MM.1S (cell line): ENCODE measurements at regions not wholly inside any gene's neighbourhood (a gene's known extent, or its start where the extent isn't known, plus 50 kb on each side); places are given as distances from the start of the nearest gene placed in this dataset.

Source experiments
- DNase-seq: peaks from one replicate; pipeline ENCODE4 v3.0.0-alpha.2; 2015
- H2AFZ ChIP-seq: fragments of 300-600 bp; sonication (generic); 2 replicates; pipeline ENCODE4 v1.6.0; 2016; ENCODE audit warnings: antibody characterized with exemption, low read length
- H3F3A ChIP-seq: fragments of 300-600 bp; sonication (generic); 2 replicates; pipeline ENCODE4 v1.6.1; 2016; ENCODE audit warnings: mild to moderate bottlenecking, antibody characterized with exemption, low read length, moderate library complexity, mixed read lengths; ENCODE audit not compliant: insufficient read depth
- H3K27ac ChIP-seq: fragments of 300-600 bp; sonication (generic); 2 replicates; pipeline ENCODE4 v1.5.1; 2016; ENCODE audit warnings: mild to moderate bottlenecking, low read length
- H3K27me3 ChIP-seq: fragments of 300-600 bp; sonication (generic); replicated peaks from 2 replicates; pipeline ENCODE4 v1.6.0; 2016; ENCODE audit warnings: low read length; ENCODE audit not compliant: insufficient read depth
- H3K36me3 ChIP-seq: fragments of 300-600 bp; sonication (generic); replicated peaks from 2 replicates; pipeline ENCODE4 v1.6.1; 2016; ENCODE audit warnings: mild to moderate bottlenecking, low read length, mixed read lengths; ENCODE audit not compliant: insufficient read depth
- H3K4me1 ChIP-seq: fragments of 300-600 bp; sonication (generic); 2 replicates; pipeline ENCODE4 v1.6.1; 2016; ENCODE audit warnings: low read length, mixed read lengths
- H3K4me2 ChIP-seq: fragments of 300-600 bp; sonication (generic); 2 replicates; pipeline ENCODE4 v1.6.0; 2016; ENCODE audit warnings: low read depth, low read length
- H3K4me3 ChIP-seq: fragments of 300-600 bp; sonication (generic); 2 replicates; pipeline ENCODE4 v1.5.1; 2016; ENCODE audit warnings: low read length, mixed read lengths
- H3K79me2 ChIP-seq: fragments of 300-600 bp; sonication (generic); 2 replicates; pipeline ENCODE4 v1.6.1; 2016; ENCODE audit warnings: mixed run types, low read length, mixed read lengths
- H3K9ac ChIP-seq: fragments of 300-600 bp; sonication (generic); 2 replicates; pipeline ENCODE4 v1.6.1; 2016; ENCODE audit warnings: low read length, mixed read lengths
- H3K9me2 ChIP-seq: fragments of 300-600 bp; sonication (generic); replicated peaks from 2 replicates; pipeline ENCODE4 v1.6.1; 2016; ENCODE audit warnings: mild to moderate bottlenecking, low read length, mixed read lengths; ENCODE audit not compliant: insufficient read depth
- H3K9me3 ChIP-seq: fragments of 300-600 bp; sonication (generic); replicated peaks from 2 replicates; pipeline ENCODE4 v1.6.1; 2016; ENCODE audit warnings: mild to moderate bottlenecking, low read length, mixed read lengths; ENCODE audit not compliant: insufficient read depth
- H4K20me1 ChIP-seq: fragments of 300-600 bp; sonication (generic); 2 replicates; pipeline ENCODE4 v1.6.1; 2016; ENCODE audit warnings: mild to moderate bottlenecking, low read length, moderate library complexity, mixed read lengths; ENCODE audit not compliant: insufficient read depth
- EZH2 ChIP-seq: fragments of 300-600 bp; sonication (generic); optimal IDR thresholded peaks from 2 replicates; pipeline ENCODE3; 2017; ENCODE audit warnings: low read depth, mild to moderate bottlenecking, antibody characterized with exemption, low read length, mixed read lengths
- EZH2phosphoT487 ChIP-seq: fragments of 300-600 bp; sonication (generic); IDR thresholded peaks from 2 replicates; pipeline ENCODE4 v1.6.1; 2018; ENCODE audit warnings: antibody characterized with exemption, low read length
- TF ChIP-seq, protein P1 (sequence below): fragments of 300-600 bp; sonication (generic); IDR thresholded peaks from 2 replicates; pipeline ENCODE4 v1.5.1; 2016; ENCODE audit warnings: antibody characterized with exemption, low read length, mixed read lengths

DNA sequence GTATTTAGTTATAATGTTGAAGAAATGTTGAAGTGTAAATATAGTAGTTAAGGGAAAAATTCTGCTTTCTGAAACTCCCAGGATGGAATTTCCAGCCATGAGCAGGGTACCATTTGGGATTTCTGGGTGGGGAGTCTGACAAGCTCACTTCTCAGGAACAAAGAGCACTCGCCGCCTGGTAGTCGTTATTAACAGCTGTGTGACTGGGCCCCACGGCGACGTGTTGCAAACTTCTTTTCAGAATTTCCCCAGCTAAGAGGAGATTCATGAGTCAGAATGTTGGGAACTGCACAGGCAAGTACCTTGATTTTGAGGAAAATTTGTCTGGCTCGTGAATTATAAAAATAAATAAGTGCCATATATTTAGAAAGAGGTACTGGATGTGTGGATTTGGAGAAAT lies 103.7 kb downstream of the LACC1 start:
- no peaks in the 10 kb centered on the region for H3K36me3 ChIP-seq
- no peaks in the 10 kb centered on the region for H3K9me3 ChIP-seq
- H2AFZ ChIP-seq = no peak overlapping the region
- TF ChIP-seq, protein P1, sequence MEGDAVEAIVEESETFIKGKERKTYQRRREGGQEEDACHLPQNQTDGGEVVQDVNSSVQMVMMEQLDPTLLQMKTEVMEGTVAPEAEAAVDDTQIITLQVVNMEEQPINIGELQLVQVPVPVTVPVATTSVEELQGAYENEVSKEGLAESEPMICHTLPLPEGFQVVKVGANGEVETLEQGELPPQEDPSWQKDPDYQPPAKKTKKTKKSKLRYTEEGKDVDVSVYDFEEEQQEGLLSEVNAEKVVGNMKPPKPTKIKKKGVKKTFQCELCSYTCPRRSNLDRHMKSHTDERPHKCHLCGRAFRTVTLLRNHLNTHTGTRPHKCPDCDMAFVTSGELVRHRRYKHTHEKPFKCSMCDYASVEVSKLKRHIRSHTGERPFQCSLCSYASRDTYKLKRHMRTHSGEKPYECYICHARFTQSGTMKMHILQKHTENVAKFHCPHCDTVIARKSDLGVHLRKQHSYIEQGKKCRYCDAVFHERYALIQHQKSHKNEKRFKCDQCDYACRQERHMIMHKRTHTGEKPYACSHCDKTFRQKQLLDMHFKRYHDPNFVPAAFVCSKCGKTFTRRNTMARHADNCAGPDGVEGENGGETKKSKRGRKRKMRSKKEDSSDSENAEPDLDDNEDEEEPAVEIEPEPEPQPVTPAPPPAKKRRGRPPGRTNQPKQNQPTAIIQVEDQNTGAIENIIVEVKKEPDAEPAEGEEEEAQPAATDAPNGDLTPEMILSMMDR = no peak
- TF ChIP-seq EZH2phosphoT487 = no peak
- no peak for TF ChIP-seq EZH2
- H3K9ac ChIP-seq = no peak overlapping the region
- no peak for DNase-seq
- no peaks in the 10 kb centered on the region for H3K4me1 ChIP-seq
- H3K9me2 ChIP-seq = no peaks in the 10 kb centered on the region
- H3K79me2 ChIP-seq = no peaks in the 10 kb centered on the region
- no peaks in the 10 kb centered on the region for H3K27me3 ChIP-seq
- H4K20me1 ChIP-seq = no peaks in the 10 kb centered on the region
- no peak overlapping the region for H3K4me2 ChIP-seq
- H3K27ac ChIP-seq = no peak overlapping the region
- H3K4me3 ChIP-seq = no peak overlapping the region
- no peaks in the 10 kb centered on the region for H3F3A ChIP-seq

- H3K4me3 ChIP-seq = no peak overlapping the region
- no peak overlapping the region for H3K27ac ChIP-seq
- no peaks in the 10 kb centered on the region for H3F3A ChIP-seq
- no peaks in the 10 kb centered on the region for H3K79me2 ChIP-seq
- H3K4me2 ChIP-seq = no peak overlapping the region
- H3K27me3 ChIP-seq = no peaks in the 10 kb centered on the region
- H4K20me1 ChIP-seq = no peaks in the 10 kb centered on the region
- no peaks in the 10 kb centered on the region for H3K4me1 ChIP-seq
- no peaks in the 10 kb centered on the region for H3K9me3 ChIP-seq
- no peak for DNase-seq
- no peaks in the 10 kb centered on the region for H3K36me3 ChIP-seq
- H3K9ac ChIP-seq = no peak overlapping the region
- H3K9me2 ChIP-seq = no peaks in the 10 kb centered on the region
- no peak overlapping the region for H2AFZ ChIP-seq
- TF ChIP-seq EZH2phosphoT487 = no peak
- TF ChIP-seq, protein P1 = no peak
- TF ChIP-seq EZH2 = no peak
These were observed 104.6 kb downstream of the LACC1 start for GRCh38 chr13:43984292-43984691.

- Histone ChIP-seq H3K9me3 (no peaks in the 10 kb centered on the region), H3K4me2 (no peak overlapping the region), H4K20me1 (no peaks in the 10 kb centered on the region), H2AFZ (no peak overlapping the region), H3K79me2 (no peaks in the 10 kb centered on the region), H3K9me2 (no peaks in the 10 kb centered on the region), H3K9ac (no peak overlapping the region), H3K4me1 (no peaks in the 10 kb centered on the region), H3K27ac (no peak overlapping the region), H3F3A (no peaks in the 10 kb centered on the region), H3K36me3 (no peaks in the 10 kb centered on the region), H3K4me3 (no peak overlapping the region), H3K27me3 (no peaks in the 10 kb centered on the region)
- no peak for DNase-seq
- TF ChIP-seq, protein P1 = no peak
- TF ChIP-seq EZH2 = no peak
- TF ChIP-seq EZH2phosphoT487 = no peak
These were observed 105.8 kb downstream of the LACC1 start for GRCh38 chr13:43985422-43986072.
